HL-60 (cell line): ENCODE measurements at regions not wholly inside any gene's neighbourhood (a gene's known extent, or its start where the extent isn't known, plus 50 kb on each side); places are given as distances from the start of the nearest gene placed in this dataset.

Experiments used
- DNase-seq, 2 experiments: peaks; one replicate each; pipeline ENCODE4 v3.0.0-alpha.2; 2010 to 2020; ENCODE audit warnings: low read depth in 1 of 2, low spot score in 1 of 2
- H3K27ac ChIP-seq: fragments of 250-450 bp; sonication (Bioruptor Pico); replicated peaks from 2 replicates; pipeline ENCODE4 v1.5.1; 2020; ENCODE audit warnings: mild to moderate bottlenecking, moderate library complexity
- H3K27me3 ChIP-seq: fragments of 250-450 bp; sonication (Bioruptor Pico); 2 replicates; pipeline ENCODE4 v1.5.1; 2021; ENCODE audit warnings: mild to moderate bottlenecking, moderate library complexity; ENCODE audit not compliant: insufficient read depth, poor library complexity, severe bottlenecking
- H3K4me3 ChIP-seq: replicated peaks from 2 replicates; pipeline ENCODE4 v1.5.1; 2011; ENCODE audit warnings: mild to moderate bottlenecking, control low read depth, low read length; ENCODE audit not compliant: insufficient read depth
- CTCF ChIP-seq: IDR thresholded peaks from one replicate; pipeline ENCODE4 v1.5.1; 2011; ENCODE audit warnings: low read length, control low read depth, inconsistent platforms; ENCODE audit not compliant: insufficient read depth
- GABPA ChIP-seq: IDR thresholded peaks from 2 replicates; pipeline ENCODE4 v1.6.1; 2012; ENCODE audit warnings: low read depth
- POLR2AphosphoS5 ChIP-seq: IDR thresholded peaks from 2 replicates; pipeline ENCODE4 v1.6.1; 2012; ENCODE audit warnings: low read depth
- REST ChIP-seq: IDR thresholded peaks from 2 replicates; pipeline ENCODE4 v1.6.1; 2012; ENCODE audit warnings: low read depth; ENCODE audit not compliant: insufficient replicate concordance
- SPI1 ChIP-seq: IDR thresholded peaks from 2 replicates; pipeline ENCODE4 v1.6.1; 2012; ENCODE audit warnings: low read depth, mild to moderate bottlenecking, borderline replicate concordance

DNA sequence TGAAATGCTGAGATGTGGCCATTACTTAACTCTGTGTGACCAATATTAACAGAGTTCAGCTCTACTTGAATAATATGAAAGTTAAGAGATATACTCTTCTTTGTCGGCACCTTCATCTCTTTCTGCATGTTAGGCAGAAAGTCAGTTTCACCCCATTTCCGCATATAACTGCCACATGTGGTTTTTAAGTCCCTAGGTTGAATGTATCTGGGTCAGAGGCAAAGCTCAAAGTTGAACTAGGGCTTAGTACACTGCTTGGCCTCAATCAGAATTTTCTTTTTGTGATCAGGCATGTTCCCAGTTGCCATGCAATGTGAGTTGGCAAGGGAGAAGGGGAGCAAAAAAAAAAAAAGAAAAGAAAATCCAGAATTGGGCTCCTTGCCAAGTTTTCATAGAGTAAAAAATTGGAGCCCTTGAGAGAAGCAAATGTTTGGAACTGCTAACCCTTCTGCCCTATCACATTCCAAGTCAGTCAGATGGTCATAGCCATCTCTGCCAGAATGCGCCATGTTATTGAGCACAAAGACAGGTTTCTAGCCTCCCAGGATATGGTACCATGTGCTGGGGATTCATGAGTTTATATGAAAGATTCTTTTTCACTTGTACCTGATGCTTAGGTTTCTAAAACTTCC lies 251.2 kb upstream of the RORB start:
- TF ChIP-seq CTCF (no peak), GABPA (no peak), REST (no peak)
- Histone ChIP-seq H3K27ac (no peak overlapping the region), H3K27me3 (no peaks in the 10 kb centered on the region), H3K4me3 (no peak overlapping the region)
- no peak for DNase-seq

GRCh38 chr9:74255489-74255984 lies 241.6 kb upstream of the RORB start:
- Histone ChIP-seq H3K4me3 (no peak overlapping the region), H3K27me3 (no peaks in the 10 kb centered on the region), H3K27ac (no peak overlapping the region)
- TF ChIP-seq REST (no peak), POLR2AphosphoS5 (no peak), CTCF (no peak), GABPA (no peak), SPI1 (no peak)
- DNase-seq: no peak

- no peak overlapping the region for H3K27ac ChIP-seq
- no peaks in the 10 kb centered on the region for H3K27me3 ChIP-seq
- no peak overlapping the region for H3K4me3 ChIP-seq
- DNase-seq: no peak
- no peak for TF ChIP-seq GABPA
- no peak for TF ChIP-seq SPI1
- TF ChIP-seq REST: no peak
- no peak for TF ChIP-seq POLR2AphosphoS5
- TF ChIP-seq CTCF: no peak
Observed at GRCh38 chr9:74275872-74276508, 221.1 kb upstream of the RORB start.
